ENCODE measurements at regions not wholly inside any gene's neighbourhood (a gene's known extent, or its start where the extent isn't known, plus 50 kb on each side); places are given as distances from the start of the nearest gene placed in this dataset.

GRCh38 chr7:131953184-131953583 lies 396.8 kb upstream of the PODXL start:
- peaks cover 7% of the 10 kb centered on the region for H3K27me3 ChIP-seq
- TF ChIP-seq POLR2AphosphoS5 (IDR thresholded peaks at IDR 0.05): no peak
- TF ChIP-seq EP300 (IDR thresholded peaks at IDR 0.05): no peak
- no peak for TF ChIP-seq POLR2A (IDR thresholded peaks at IDR 0.05)
- TF ChIP-seq, protein P1, sequence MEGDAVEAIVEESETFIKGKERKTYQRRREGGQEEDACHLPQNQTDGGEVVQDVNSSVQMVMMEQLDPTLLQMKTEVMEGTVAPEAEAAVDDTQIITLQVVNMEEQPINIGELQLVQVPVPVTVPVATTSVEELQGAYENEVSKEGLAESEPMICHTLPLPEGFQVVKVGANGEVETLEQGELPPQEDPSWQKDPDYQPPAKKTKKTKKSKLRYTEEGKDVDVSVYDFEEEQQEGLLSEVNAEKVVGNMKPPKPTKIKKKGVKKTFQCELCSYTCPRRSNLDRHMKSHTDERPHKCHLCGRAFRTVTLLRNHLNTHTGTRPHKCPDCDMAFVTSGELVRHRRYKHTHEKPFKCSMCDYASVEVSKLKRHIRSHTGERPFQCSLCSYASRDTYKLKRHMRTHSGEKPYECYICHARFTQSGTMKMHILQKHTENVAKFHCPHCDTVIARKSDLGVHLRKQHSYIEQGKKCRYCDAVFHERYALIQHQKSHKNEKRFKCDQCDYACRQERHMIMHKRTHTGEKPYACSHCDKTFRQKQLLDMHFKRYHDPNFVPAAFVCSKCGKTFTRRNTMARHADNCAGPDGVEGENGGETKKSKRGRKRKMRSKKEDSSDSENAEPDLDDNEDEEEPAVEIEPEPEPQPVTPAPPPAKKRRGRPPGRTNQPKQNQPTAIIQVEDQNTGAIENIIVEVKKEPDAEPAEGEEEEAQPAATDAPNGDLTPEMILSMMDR (IDR thresholded peaks at IDR 0.05): no peak
- WGBS: 92% methylated on average over 3 of the region's 3 CpGs
- H3K4me1 ChIP-seq: peaks cover 20% of the 10 kb centered on the region
- no peak for DNase-seq (ENCODE audit: low spot score in 2 of 2)
- H3K36me3 ChIP-seq: no peaks in the 10 kb centered on the region
- H3K27ac ChIP-seq: no peak overlapping the region
- H3K4me3 ChIP-seq: no peak overlapping the region
- H3K9me3 ChIP-seq: no peaks in the 10 kb centered on the region

DNA sequence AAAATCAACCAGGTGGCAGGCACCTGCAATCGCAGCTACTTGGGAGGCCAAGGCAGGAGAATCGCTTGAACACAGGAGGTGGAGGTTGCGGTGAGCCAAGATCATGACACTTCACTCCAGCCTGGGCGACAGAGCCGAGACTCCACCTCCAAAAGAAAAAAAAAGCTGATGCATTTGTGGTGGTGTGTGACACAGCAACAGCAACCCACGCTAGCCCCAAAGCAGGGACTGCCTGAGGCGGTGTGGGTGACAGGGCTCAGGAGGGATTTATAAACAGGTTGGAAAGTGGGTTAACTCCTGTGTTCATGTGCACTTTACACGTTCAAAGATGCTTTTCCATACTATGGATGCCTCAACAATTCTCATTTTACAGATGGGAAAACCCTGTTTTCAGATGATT lies 395.9 kb upstream of the PODXL start:
- Histone ChIP-seq H3K27ac (no peak overlapping the region), H3K4me1 (peaks cover 24% of the 10 kb centered on the region), H3K36me3 (no peaks in the 10 kb centered on the region), H3K27me3 (peaks cover 7% of the 10 kb centered on the region), H3K4me3 (no peak overlapping the region), H3K9me3 (no peaks in the 10 kb centered on the region)
- no peak for DNase-seq (ENCODE audit: low spot score in 2 of 2)
- WGBS: 87% methylated on average over 8 of the region's 8 CpGs
- TF ChIP-seq, protein P1 (IDR thresholded peaks at IDR 0.05): no peak
- TF ChIP-seq POLR2AphosphoS5 (IDR thresholded peaks at IDR 0.05): no peak
- no peak for TF ChIP-seq EP300 (IDR thresholded peaks at IDR 0.05)
- TF ChIP-seq POLR2A (IDR thresholded peaks at IDR 0.05): no peak

GRCh38 chr7:131950758-131951157 lies 394.3 kb upstream of the PODXL start:
- no peaks in the 10 kb centered on the region for H3K9me3 ChIP-seq
- peaks cover 9% of the 10 kb centered on the region for H3K27me3 ChIP-seq
- H3K27ac ChIP-seq: no peak overlapping the region
- DNase-seq (ENCODE audit: low spot score in 2 of 2): no peak
- no peak for TF ChIP-seq EP300 (IDR thresholded peaks at IDR 0.05)
- no peak for TF ChIP-seq POLR2AphosphoS5 (IDR thresholded peaks at IDR 0.05)
- TF ChIP-seq POLR2A (IDR thresholded peaks at IDR 0.05): no peak
- TF ChIP-seq, protein P1 (IDR thresholded peaks at IDR 0.05): no peak
- peaks cover 27% of the 10 kb centered on the region for H3K4me1 ChIP-seq
- H3K36me3 ChIP-seq: no peaks in the 10 kb centered on the region
- H3K4me3 ChIP-seq: no peak overlapping the region
- 47% methylated on average over 1 of the region's 1 CpG for WGBS

GRCh38 chr7:131949659-131950058 lies 393.2 kb upstream of the PODXL start:
- no peak for TF ChIP-seq POLR2A (IDR thresholded peaks at IDR 0.05)
- no peak for TF ChIP-seq POLR2AphosphoS5 (IDR thresholded peaks at IDR 0.05)
- no peak for TF ChIP-seq EP300 (IDR thresholded peaks at IDR 0.05)
- TF ChIP-seq, protein P1 (IDR thresholded peaks at IDR 0.05): no peak
- DNase-seq (ENCODE audit: low spot score in 2 of 2): no peak
- no peaks in the 10 kb centered on the region for H3K36me3 ChIP-seq
- 89% methylated on average over 4 of the region's 7 CpGs for WGBS
- peaks cover 15% of the 10 kb centered on the region for H3K27me3 ChIP-seq
- peaks cover 34% of the 10 kb centered on the region for H3K4me1 ChIP-seq
- no peak overlapping the region for H3K4me3 ChIP-seq
- no peak overlapping the region for H3K27ac ChIP-seq
- no peaks in the 10 kb centered on the region for H3K9me3 ChIP-seq

DNA sequence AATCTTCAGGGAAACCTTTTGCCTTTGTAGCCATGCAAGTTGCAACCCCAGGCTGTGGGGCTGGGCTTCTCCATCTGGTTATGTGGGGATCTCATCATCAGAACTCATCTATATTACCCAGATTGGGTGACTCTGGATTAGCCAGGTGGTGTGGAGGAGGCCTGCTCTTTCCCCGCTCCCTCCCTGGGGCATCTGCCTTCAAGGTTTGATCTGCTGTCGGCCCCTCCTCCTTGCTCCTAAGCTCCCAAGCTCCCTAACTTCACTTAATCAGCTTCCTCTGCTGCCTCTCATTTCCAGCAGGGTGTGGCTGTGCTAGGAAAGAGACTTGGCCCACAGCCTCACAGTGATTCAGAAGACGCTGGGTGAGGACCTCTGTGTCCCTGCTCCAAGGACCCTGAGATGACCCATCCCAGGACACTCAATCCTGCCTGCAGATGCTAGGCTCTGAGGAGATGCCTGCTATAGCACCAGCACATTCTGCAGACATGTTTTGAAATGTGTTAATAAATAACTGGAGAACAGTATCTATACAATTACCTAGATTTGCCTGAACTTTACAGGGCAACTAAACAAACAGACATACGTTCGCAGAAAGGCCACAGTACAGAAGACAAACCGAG lies 392.1 kb upstream of the PODXL start:
- DNase-seq (ENCODE audit: low spot score in 2 of 2): no peak
- Histone ChIP-seq H3K27ac (no peak overlapping the region), H3K27me3 (peaks cover 15% of the 10 kb centered on the region), H3K36me3 (no peaks in the 10 kb centered on the region), H3K9me3 (no peaks in the 10 kb centered on the region), H3K4me1 (peaks cover 34% of the 10 kb centered on the region), H3K4me3 (no peak overlapping the region)
- WGBS: 34% methylated on average over 6 of the region's 6 CpGs
- TF ChIP-seq POLR2A (IDR thresholded peaks at IDR 0.05) (no peak), EP300 (IDR thresholded peaks at IDR 0.05) (no peak), POLR2AphosphoS5 (IDR thresholded peaks at IDR 0.05) (no peak)
- TF ChIP-seq, protein P1 (IDR thresholded peaks at IDR 0.05): no peak
